Breast epithelium (tissue), 4 donors: ENCODE measurements at regions not wholly inside any gene's neighbourhood (a gene's known extent, or its start where the extent isn't known, plus 50 kb on each side); places are given as distances from the start of the nearest gene placed in this dataset.

Experiments used
- DNase-seq, 2 donors: peaks; one replicate each; pipeline ENCODE4 v3.0.0-alpha.2; 2019; ENCODE audit warnings: low spot score in 2 of 2
- H3K27ac ChIP-seq, 2 donors: fragments of 200-600 bp; sonication (generic) in 1 of 2; one replicate each; pipeline ENCODE4 v1.5.1; 2016 to 2019; ENCODE audit warnings: mild to moderate bottlenecking in 1 of 2
- H3K27me3 ChIP-seq, 2 donors: fragments of 200-600 bp; sonication (generic) in 1 of 2; one replicate each; pipeline versions ENCODE4 v1.5.1 to v1.6.0; 2017 to 2019; ENCODE audit warnings: control low read depth in 1 of 2, mild to moderate bottlenecking in 1 of 2
- H3K36me3 ChIP-seq: fragments of 200-600 bp; one replicate; pipeline ENCODE4 v1.5.1; 2019
- H3K4me1 ChIP-seq, 2 donors: fragments of 200-600 bp; sonication (generic); one replicate each; pipeline ENCODE4 v1.5.1; 2016 to 2019; ENCODE audit warnings: control low read depth in 1 of 2
- H3K4me3 ChIP-seq, 3 donors: fragments of 200-600 bp; sonication (generic); 1 replicate in 2 of 3; 2 replicates in 1 of 3; pipeline ENCODE4 v1.5.1; 2016 to 2019; ENCODE audit warnings: mild to moderate bottlenecking in 3 of 3, moderate library complexity in 2 of 3
- H3K9me3 ChIP-seq, 2 donors: fragments of 200-600 bp; sonication (generic) in 1 of 2; one replicate each; pipeline ENCODE4 v1.5.1; 2016 to 2019; ENCODE audit warnings: control low read depth in 1 of 2
- CTCF ChIP-seq, 3 donors: fragments of 450-650 bp; IDR thresholded peaks; one replicate each; pipeline ENCODE4 v1.5.1; 2016 to 2017; ENCODE audit warnings: antibody characterized with exemption in 3 of 3, mild to moderate bottlenecking in 3 of 3, moderate library complexity in 3 of 3
- POLR2A ChIP-seq: fragments of 450-650 bp; IDR thresholded peaks from one replicate; pipeline ENCODE4 v1.6.1; 2016; ENCODE audit warnings: antibody characterized with exemption, mild to moderate bottlenecking, moderate library complexity
- POLR2AphosphoS5 ChIP-seq, 3 donors: sonication (generic); formaldehyde crosslinking; IDR thresholded peaks; one replicate each; pipeline ENCODE4 v1.6.1; 2017; ENCODE audit warnings: antibody characterized with exemption in 3 of 3
- intact Hi-C: fragments of 100-400 bp; cut with DNase I; formaldehyde crosslinking; loops from one replicate; pipeline ENCODE4 v1.15.1; 2023; ENCODE audit warnings: low total_unique reads

DNA sequence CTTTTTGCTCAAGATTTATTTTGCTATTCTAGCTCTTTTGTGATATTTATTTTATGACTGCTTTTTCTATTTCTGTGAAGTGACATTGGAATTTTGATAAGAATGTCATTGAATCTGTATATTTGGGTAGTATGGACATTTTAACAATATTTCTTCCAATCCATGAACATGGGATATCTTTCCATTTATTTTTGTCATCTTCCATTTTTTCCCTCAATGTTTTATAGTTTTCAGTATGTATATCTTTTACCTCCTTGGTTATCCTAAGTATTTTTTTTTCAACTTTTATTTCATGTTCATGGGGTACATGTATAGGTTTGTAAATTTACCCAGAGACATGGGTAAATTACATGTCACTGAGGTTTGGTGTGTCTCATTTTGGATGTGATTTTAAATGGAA is 74.1 kb upstream of the PREP start:
- TF ChIP-seq CTCF (IDR thresholded peaks at IDR 0.05) = no peak
- no peak for TF ChIP-seq POLR2A
- no peak for TF ChIP-seq POLR2AphosphoS5 (IDR thresholded peaks at IDR 0.05)
- H3K9me3 ChIP-seq = peaks cover 0 to 5% of the 10 kb centered on the region in 2 donors
- DNase-seq = no peak
- no peak overlapping the region for H3K27ac ChIP-seq
- H3K27me3 ChIP-seq = no peaks in the 10 kb centered on the region
- peaks cover 0 to 6% of the 10 kb centered on the region in 2 donors for H3K4me1 ChIP-seq
- intact Hi-C loops = no loop called here
- H3K36me3 ChIP-seq = no peaks in the 10 kb centered on the region
- H3K4me3 ChIP-seq = no peak overlapping the region

DNA sequence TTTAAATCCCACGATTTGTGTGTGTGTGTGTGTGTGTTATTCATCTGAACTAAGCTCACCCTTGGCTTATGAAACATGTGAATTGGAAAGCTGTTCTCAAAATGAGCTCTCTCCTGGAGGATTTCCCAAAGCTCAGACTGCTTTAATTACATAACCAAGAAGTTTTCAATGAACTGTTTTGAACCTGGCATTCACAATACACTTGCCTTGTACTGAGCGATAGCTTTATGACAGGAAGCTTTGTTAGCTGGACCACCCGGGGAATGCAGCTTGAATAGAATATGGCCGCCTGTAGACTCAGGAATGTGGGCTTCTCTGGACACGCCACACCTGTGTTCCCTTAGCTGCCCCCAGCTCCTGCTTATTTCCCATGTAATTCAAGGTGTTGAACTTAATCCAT is 71.4 kb upstream of the PREP start:
- Histone ChIP-seq H3K27ac (peak overlapping the region; percentile 48 to 57), H3K9me3 (peaks cover 0 to 5% of the 10 kb centered on the region in 2 donors), H3K4me3 (no peak overlapping the region), H3K27me3 (no peaks in the 10 kb centered on the region), H3K4me1 (peaks cover 0 to 6% of the 10 kb centered on the region in 2 donors), H3K36me3 (no peaks in the 10 kb centered on the region)
- peak in 1 of 2 donors; percentile 30 for DNase-seq
- TF ChIP-seq POLR2A (no peak), CTCF (IDR thresholded peaks at IDR 0.05) (no peak), POLR2AphosphoS5 (IDR thresholded peaks at IDR 0.05) (no peak)
- intact Hi-C loops = no loop called here

DNA sequence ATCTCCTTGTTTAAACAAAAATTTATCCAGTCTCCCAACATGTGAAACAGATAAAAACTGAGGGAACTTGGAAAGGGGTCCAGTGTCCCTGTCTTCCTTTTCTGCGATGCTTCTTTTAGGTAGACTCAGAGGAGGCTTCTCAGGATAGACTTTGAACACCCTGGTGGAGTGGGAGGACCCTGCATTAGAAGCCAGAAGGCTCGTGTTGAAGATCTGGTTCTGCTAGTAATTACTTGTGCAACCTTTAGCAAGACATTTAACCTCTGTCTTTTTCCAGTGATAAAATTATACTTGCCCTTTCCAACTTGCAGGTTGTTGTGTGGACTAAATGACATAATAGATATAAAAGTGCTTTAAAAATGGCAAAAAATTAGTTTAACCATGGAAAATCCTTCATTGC is 67.1 kb upstream of the PREP start:
- Histone ChIP-seq H3K36me3 (no peaks in the 10 kb centered on the region), H3K4me3 (no peak overlapping the region), H3K4me1 (peaks cover 0 to 6% of the 10 kb centered on the region in 2 donors), H3K27me3 (no peaks in the 10 kb centered on the region), H3K9me3 (peaks cover 0 to 10% of the 10 kb centered on the region in 2 donors), H3K27ac (no peak overlapping the region)
- TF ChIP-seq CTCF (IDR thresholded peaks at IDR 0.05) (no peak), POLR2AphosphoS5 (IDR thresholded peaks at IDR 0.05) (no peak), POLR2A (no peak)
- intact Hi-C loops = loop anchor here (10.0 kb wide), 1 partner anchor 255 kb away; no protein-coding TSS in a partner anchor
- DNase-seq = no peak

- H3K9me3 ChIP-seq = peaks cover 0 to 12% of the 10 kb centered on the region in 2 donors
- intact Hi-C loops = loop anchor here (10.0 kb wide), 1 partner anchor 256 kb away; no protein-coding TSS in a partner anchor
- DNase-seq = no peak
- H3K27ac ChIP-seq = no peak overlapping the region
- no peak for TF ChIP-seq POLR2A
- no peak for TF ChIP-seq POLR2AphosphoS5 (IDR thresholded peaks at IDR 0.05)
- TF ChIP-seq CTCF (IDR thresholded peaks at IDR 0.05) = no peak
- peaks cover 0 to 1% of the 10 kb centered on the region in 2 donors for H3K4me1 ChIP-seq
- no peaks in the 10 kb centered on the region for H3K36me3 ChIP-seq
- H3K4me3 ChIP-seq = no peak overlapping the region
- H3K27me3 ChIP-seq = no peaks in the 10 kb centered on the region
These were observed 66.0 kb upstream of the PREP start for GRCh38 chr6:105468850-105469249.

GRCh38 chr6:105460860-105461259 is 58.0 kb upstream of the PREP start:
- H3K27ac ChIP-seq = no peak overlapping the region
- peaks cover 0 to 22% of the 10 kb centered on the region in 2 donors for H3K9me3 ChIP-seq
- no peaks in the 10 kb centered on the region for H3K36me3 ChIP-seq
- H3K27me3 ChIP-seq = no peaks in the 10 kb centered on the region
- H3K4me3 ChIP-seq = no peak overlapping the region
- DNase-seq = no peak
- no peaks in the 10 kb centered on the region for H3K4me1 ChIP-seq
- TF ChIP-seq POLR2AphosphoS5 (IDR thresholded peaks at IDR 0.05) (no peak), CTCF (IDR thresholded peaks at IDR 0.05) (no peak), POLR2A (no peak)
- intact Hi-C loops = loop anchor here (10.0 kb wide), 1 partner anchor 264 kb away; no protein-coding TSS in a partner anchor
